ENCODE measurements at regions not wholly inside any gene's neighbourhood (a gene's known extent, or its start where the extent isn't known, plus 50 kb on each side); places are given as distances from the start of the nearest gene placed in this dataset.
"Not testable (repeated sequence)": the region's sequence is repeated elsewhere in the genome, so short reads cannot be mapped to it uniquely, and the experiment has no call there.

DNA sequence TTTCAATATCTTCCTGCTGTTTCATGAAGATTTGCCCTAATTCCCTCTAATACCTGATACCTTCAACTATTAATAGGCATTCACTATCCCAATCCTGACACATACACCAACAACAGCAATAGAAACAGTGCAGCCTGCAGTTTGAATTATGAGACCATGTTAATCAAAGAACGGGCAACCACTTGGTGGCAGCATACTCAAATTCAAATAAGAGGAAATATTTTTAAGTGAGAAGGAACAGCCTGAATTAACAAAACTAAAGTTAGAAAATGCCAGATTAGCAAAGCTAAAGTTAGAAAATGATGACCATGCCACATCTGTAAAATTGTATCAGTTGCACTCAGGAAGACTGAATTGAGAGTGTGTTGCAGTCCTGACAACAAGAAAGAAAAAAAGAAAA lies 204.9 kb downstream of the SMARCA1 start:
- peak; percentile 29 for DNase-seq (ENCODE audit: low read depth)
- no peak overlapping the region for H3K4me3 ChIP-seq (ENCODE audit: control insufficient read depth, low read depth, low read length)
- TF ChIP-seq, protein P1, sequence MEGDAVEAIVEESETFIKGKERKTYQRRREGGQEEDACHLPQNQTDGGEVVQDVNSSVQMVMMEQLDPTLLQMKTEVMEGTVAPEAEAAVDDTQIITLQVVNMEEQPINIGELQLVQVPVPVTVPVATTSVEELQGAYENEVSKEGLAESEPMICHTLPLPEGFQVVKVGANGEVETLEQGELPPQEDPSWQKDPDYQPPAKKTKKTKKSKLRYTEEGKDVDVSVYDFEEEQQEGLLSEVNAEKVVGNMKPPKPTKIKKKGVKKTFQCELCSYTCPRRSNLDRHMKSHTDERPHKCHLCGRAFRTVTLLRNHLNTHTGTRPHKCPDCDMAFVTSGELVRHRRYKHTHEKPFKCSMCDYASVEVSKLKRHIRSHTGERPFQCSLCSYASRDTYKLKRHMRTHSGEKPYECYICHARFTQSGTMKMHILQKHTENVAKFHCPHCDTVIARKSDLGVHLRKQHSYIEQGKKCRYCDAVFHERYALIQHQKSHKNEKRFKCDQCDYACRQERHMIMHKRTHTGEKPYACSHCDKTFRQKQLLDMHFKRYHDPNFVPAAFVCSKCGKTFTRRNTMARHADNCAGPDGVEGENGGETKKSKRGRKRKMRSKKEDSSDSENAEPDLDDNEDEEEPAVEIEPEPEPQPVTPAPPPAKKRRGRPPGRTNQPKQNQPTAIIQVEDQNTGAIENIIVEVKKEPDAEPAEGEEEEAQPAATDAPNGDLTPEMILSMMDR (conservative IDR thresholded peaks at IDR 0.05; ENCODE audit: control insufficient read depth, insufficient read depth, low read depth, low read length), result peak; percentile 25

- TF ChIP-seq, protein P1 (conservative IDR thresholded peaks at IDR 0.05; ENCODE audit: control insufficient read depth, insufficient read depth, low read depth, low read length), result no peak
Observed at GRCh38 chrX:129316461-129316860, 206.8 kb downstream of the SMARCA1 start.

DNA sequence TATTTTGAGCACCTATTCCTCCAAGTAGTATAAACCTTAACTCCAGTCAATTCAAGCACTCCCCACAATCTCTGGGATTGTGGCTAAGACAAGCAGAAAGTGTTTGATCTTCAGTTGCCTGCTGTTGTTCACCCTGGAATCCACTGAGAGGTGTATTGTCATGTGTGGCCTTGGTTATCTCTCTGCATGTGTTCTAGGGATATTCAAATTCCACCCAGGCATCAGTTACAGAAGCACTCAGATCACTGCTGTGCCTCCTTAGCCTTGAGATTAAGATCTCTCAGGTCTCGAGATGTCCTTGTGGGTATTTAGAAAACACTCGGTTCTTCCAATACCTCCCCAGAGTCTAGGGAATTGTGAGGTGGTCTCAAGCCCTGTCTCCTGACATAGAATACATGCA lies 213.3 kb downstream of the SMARCA1 start:
- H3K4me3 ChIP-seq (ENCODE audit: control insufficient read depth, low read depth, low read length), result no peak overlapping the region
- no peak for DNase-seq (ENCODE audit: low read depth)
- TF ChIP-seq, protein P1 (conservative IDR thresholded peaks at IDR 0.05; ENCODE audit: control insufficient read depth, insufficient read depth, low read depth, low read length), result no peak

More at GRCh38 chrX:129316461-129316860, 206.8 kb downstream of the SMARCA1 start:
- no peak for DNase-seq (ENCODE audit: low read depth)
- no peak overlapping the region for H3K4me3 ChIP-seq (ENCODE audit: control insufficient read depth, low read depth, low read length)

- no peak for DNase-seq (ENCODE audit: low read depth)
- TF ChIP-seq, protein P1 (conservative IDR thresholded peaks at IDR 0.05; ENCODE audit: control insufficient read depth, insufficient read depth, low read depth, low read length), result no peak
- no peak overlapping the region for H3K4me3 ChIP-seq (ENCODE audit: control insufficient read depth, low read depth, low read length)
Observed at GRCh38 chrX:129262912-129263311, 260.4 kb downstream of the SMARCA1 start.

DNA sequence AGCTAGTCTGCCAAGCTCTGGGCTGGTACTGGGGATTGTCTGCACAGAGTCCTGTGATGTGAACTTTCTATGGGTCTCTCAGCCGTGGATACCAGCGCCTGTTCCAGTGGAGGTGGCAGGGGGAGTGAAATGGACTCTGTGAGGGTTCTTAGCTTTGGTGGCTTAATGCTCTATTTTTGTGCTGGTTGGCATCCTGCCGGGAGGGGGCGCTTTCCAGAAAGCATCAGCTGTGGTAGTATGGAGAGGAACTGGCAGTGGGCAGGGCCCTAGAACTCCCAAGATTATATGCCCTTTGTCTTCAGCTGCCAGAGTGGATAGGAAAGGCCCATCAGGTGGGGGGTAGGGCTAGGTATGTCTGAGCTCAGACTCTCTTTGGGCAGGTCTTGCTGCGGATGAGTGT lies 267.8 kb downstream of the SMARCA1 start:
- H3K4me3 ChIP-seq (ENCODE audit: control insufficient read depth, low read depth, low read length); DNase-seq (ENCODE audit: low read depth): not testable (repeated sequence)

- TF ChIP-seq, protein P1 (conservative IDR thresholded peaks at IDR 0.05; ENCODE audit: control insufficient read depth, insufficient read depth, low read depth, low read length), result no peak
- no peak overlapping the region for H3K4me3 ChIP-seq (ENCODE audit: control insufficient read depth, low read depth, low read length)
- no peak for DNase-seq (ENCODE audit: low read depth)
Observed at GRCh38 chrX:129249563-129249962, 273.7 kb downstream of the SMARCA1 start.

DNA sequence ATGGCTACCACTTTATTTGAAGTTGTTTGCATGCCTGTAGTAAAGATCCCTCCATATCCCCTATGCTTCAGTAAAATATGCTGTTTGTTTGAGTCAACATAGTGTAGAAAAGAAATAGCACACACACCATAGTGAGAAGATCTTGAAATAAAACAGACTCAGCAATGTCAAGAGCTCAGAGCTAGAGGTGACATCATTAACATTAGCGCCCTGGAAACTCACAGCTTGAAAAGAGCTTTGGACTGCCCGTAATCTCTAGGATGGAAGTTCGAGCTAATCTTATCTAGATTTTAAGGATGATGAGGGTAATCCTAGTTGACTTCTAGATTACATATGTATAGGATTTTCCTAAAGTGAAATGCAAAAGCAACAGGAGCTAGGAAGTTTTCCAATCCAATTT lies 275.6 kb downstream of the SMARCA1 start:
- no peak for DNase-seq (ENCODE audit: low read depth)
- no peak overlapping the region for H3K4me3 ChIP-seq (ENCODE audit: control insufficient read depth, low read depth, low read length)
- TF ChIP-seq, protein P1 (conservative IDR thresholded peaks at IDR 0.05; ENCODE audit: control insufficient read depth, insufficient read depth, low read depth, low read length), result no peak

Data from fibroblast of mammary gland (primary cell).